ENCODE measurements at regions not wholly inside any gene's neighbourhood (a gene's known extent, or its start where the extent isn't known, plus 50 kb on each side); places are given as distances from the start of the nearest gene placed in this dataset.

- no peak for TF ChIP-seq POLR2AphosphoS5 (IDR thresholded peaks at IDR 0.05; ENCODE audit: low read depth, low read length)
- no peak for TF ChIP-seq TCF7L2 (IDR thresholded peaks at IDR 0.05; ENCODE audit: low read depth, low read length)
- TF ChIP-seq, protein P1, sequence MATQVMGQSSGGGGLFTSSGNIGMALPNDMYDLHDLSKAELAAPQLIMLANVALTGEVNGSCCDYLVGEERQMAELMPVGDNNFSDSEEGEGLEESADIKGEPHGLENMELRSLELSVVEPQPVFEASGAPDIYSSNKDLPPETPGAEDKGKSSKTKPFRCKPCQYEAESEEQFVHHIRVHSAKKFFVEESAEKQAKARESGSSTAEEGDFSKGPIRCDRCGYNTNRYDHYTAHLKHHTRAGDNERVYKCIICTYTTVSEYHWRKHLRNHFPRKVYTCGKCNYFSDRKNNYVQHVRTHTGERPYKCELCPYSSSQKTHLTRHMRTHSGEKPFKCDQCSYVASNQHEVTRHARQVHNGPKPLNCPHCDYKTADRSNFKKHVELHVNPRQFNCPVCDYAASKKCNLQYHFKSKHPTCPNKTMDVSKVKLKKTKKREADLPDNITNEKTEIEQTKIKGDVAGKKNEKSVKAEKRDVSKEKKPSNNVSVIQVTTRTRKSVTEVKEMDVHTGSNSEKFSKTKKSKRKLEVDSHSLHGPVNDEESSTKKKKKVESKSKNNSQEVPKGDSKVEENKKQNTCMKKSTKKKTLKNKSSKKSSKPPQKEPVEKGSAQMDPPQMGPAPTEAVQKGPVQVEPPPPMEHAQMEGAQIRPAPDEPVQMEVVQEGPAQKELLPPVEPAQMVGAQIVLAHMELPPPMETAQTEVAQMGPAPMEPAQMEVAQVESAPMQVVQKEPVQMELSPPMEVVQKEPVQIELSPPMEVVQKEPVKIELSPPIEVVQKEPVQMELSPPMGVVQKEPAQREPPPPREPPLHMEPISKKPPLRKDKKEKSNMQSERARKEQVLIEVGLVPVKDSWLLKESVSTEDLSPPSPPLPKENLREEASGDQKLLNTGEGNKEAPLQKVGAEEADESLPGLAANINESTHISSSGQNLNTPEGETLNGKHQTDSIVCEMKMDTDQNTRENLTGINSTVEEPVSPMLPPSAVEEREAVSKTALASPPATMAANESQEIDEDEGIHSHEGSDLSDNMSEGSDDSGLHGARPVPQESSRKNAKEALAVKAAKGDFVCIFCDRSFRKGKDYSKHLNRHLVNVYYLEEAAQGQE (IDR thresholded peaks at IDR 0.05; ENCODE audit: insufficient read depth in 1 of 2, low read depth in 2 of 2, low read length in 1 of 2) = no peak
- no peak for TF ChIP-seq SIN3A (IDR thresholded peaks at IDR 0.05; ENCODE audit: borderline replicate concordance, insufficient read depth, low read depth, low read length)
- TF ChIP-seq CTCF (IDR thresholded peaks at IDR 0.05) = no peak
- no peaks in the 10 kb centered on the region for H3K27me3 ChIP-seq (ENCODE audit: control insufficient read depth, insufficient read depth, low read length)
- H3K4me3 ChIP-seq (ENCODE audit: low read depth in 2 of 2, low read length in 2 of 2) = no peak overlapping the region
- ChIA-PET POLR2A (interaction anchor here (0.7 kb wide), 1 partner anchor 96 kb away, joined by 7 read pairs; no protein-coding TSS in a partner anchor), CTCF (no interaction called here)
- no peak for ATAC-seq
- DNase-seq (ENCODE audit: low read depth, low spot score) = no peak
- H3K9me3 ChIP-seq (ENCODE audit: control insufficient read depth, insufficient read depth, low read depth, low read length) = no peaks in the 10 kb centered on the region
- no peak overlapping the region for H3K27ac ChIP-seq (ENCODE audit: low read length)
- H3K4me1 ChIP-seq (ENCODE audit: control insufficient read depth, insufficient read depth, low read length) = no peaks in the 10 kb centered on the region
- BruUV-seq (replicated peaks) = no TSS peak
- in situ Hi-C loops (cut with HindIII; ENCODE audit: low pct_unique_long_range_greater_than_20kb, low sequenced_read_pairs) (no loop called here), intact Hi-C loops (cut with micrococcal nuclease; ENCODE audit: unreplicated experiment) (loop anchor here (10.0 kb wide), 1 partner anchor 634 kb away; no protein-coding TSS in a partner anchor)
- no peaks in the 10 kb centered on the region for H3K36me3 ChIP-seq (ENCODE audit: control insufficient read depth, insufficient read depth, low read length)
These were observed 301.8 kb downstream of the AEBP2 start for GRCh38 chr12:19741132-19741489.

- Histone ChIP-seq H3K4me1 (ENCODE audit: control insufficient read depth, insufficient read depth, low read length) (no peaks in the 10 kb centered on the region), H3K27me3 (ENCODE audit: control insufficient read depth, insufficient read depth, low read length) (no peaks in the 10 kb centered on the region), H3K36me3 (ENCODE audit: control insufficient read depth, insufficient read depth, low read length) (no peaks in the 10 kb centered on the region), H3K9me3 (ENCODE audit: control insufficient read depth, insufficient read depth, low read depth, low read length) (no peaks in the 10 kb centered on the region), H3K27ac (ENCODE audit: low read length) (no peak overlapping the region), H3K4me3 (ENCODE audit: low read depth in 2 of 2, low read length in 2 of 2) (no peak overlapping the region)
- ATAC-seq = no peak
- no peak for DNase-seq (ENCODE audit: low read depth, low spot score)
- intact Hi-C loops (cut with micrococcal nuclease; ENCODE audit: unreplicated experiment) = loop anchor here (10.0 kb wide), 1 partner anchor 630 kb away; no protein-coding TSS in a partner anchor
- in situ Hi-C loops (cut with HindIII; ENCODE audit: low pct_unique_long_range_greater_than_20kb, low sequenced_read_pairs) = no loop called here
- CTCF ChIA-PET = no interaction called here
- BruUV-seq (replicated peaks) = no TSS peak
- POLR2A ChIA-PET = no interaction called here
- TF ChIP-seq CTCF (IDR thresholded peaks at IDR 0.05) (no peak), TCF7L2 (IDR thresholded peaks at IDR 0.05; ENCODE audit: low read depth, low read length) (no peak), SIN3A (IDR thresholded peaks at IDR 0.05; ENCODE audit: borderline replicate concordance, insufficient read depth, low read depth, low read length) (no peak), POLR2AphosphoS5 (IDR thresholded peaks at IDR 0.05; ENCODE audit: low read depth, low read length) (no peak)
- TF ChIP-seq, protein P1 (IDR thresholded peaks at IDR 0.05; ENCODE audit: insufficient read depth in 1 of 2, low read depth in 2 of 2, low read length in 1 of 2) = no peak
These were observed 305.5 kb downstream of the AEBP2 start for GRCh38 chr12:19744705-19745218.
